Naive B cell (primary cell): ENCODE measurements at regions not wholly inside any gene's neighbourhood (a gene's known extent, or its start where the extent isn't known, plus 50 kb on each side); places are given as distances from the start of the nearest gene placed in this dataset.

Experiments
- ATAC-seq, 2 donors: fragments of 150-1000 bp; cut with Tn5 transposase; 2 replicates each; pipeline ENCODE4 v1.10.0; 2021; ENCODE audit warnings: low read depth in 2 of 2, mild to moderate bottlenecking in 2 of 2, moderate library complexity in 2 of 2
- DNase-seq: peaks from one replicate; pipeline ENCODE4 v3.0.0; 2022
- H3K27ac Mint-ChIP-seq, 6 donors: one replicate each; pipeline ENCODE4 v1.8.0; 2020 to 2022; ENCODE audit warnings: mild to moderate bottlenecking in 6 of 6, mixed read lengths in 6 of 6, moderate library complexity in 5 of 6, inconsistent platforms in 2 of 6
- H3K27me3 Mint-ChIP-seq, 3 donors: one replicate each; pipeline ENCODE4 v1.8.0; 2021 to 2022; ENCODE audit warnings: mixed read lengths in 3 of 3, mild to moderate bottlenecking in 1 of 3
- H3K36me3 Mint-ChIP-seq, 2 donors: one replicate each; pipeline ENCODE4 v1.8.0; 2020 to 2022; ENCODE audit warnings: mixed read lengths in 2 of 2, inconsistent platforms in 1 of 2, mild to moderate bottlenecking in 1 of 2
- H3K4me1 Mint-ChIP-seq, 3 donors: one replicate each; pipeline ENCODE4 v1.8.0; 2020 to 2022; ENCODE audit warnings: mixed read lengths in 3 of 3, inconsistent platforms in 1 of 3, mild to moderate bottlenecking in 1 of 3, moderate library complexity in 1 of 3
- H3K4me3 Mint-ChIP-seq, 8 donors: one replicate each; pipeline ENCODE4 v1.8.0; 2020 to 2022; ENCODE audit warnings: mild to moderate bottlenecking in 8 of 8, mixed read lengths in 8 of 8, moderate library complexity in 8 of 8, inconsistent platforms in 2 of 8
- H3K9me3 Mint-ChIP-seq, 7 donors: one replicate each; pipeline ENCODE4 v1.8.0; 2020 to 2022; ENCODE audit warnings: mixed read lengths in 7 of 7, mild to moderate bottlenecking in 5 of 7, inconsistent platforms in 2 of 7, moderate library complexity in 1 of 7

DNA sequence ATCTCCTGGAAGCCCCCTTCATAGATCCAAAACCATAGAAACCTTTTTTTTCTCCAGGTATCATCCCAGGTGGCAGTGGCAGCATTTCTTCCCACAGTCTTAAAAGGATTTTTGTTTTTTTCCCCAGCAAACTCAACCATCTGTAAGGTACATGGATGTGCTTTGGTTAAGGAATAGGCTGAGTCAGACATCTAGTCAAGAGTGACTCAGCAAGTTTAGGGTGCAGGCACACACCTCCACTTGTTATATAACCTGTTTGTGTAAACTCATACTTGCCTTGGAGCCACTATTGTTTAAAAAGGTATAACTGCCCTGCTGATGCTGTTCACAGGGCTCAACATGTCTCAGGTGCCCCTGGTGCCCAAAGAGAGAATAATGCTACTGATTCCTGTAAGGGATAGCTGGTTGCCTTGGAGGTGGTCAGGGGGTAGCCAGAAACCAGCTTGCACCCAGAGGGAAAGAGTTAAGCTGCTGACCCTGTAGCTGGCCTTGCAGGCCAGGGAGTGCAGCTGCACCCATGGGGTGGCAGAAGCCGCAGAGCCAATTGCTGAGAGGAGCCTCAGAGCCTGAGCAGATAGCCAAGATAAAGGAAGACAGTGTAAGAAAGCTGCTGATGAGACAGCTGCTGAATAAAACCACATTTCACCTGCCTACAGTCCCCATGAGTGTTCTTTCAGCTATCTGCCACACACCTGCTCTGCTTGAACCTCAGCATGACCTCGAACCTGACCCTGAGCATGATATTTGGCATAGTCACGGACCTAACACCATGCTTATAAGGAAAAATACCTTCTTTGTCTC lies 1726.1 kb upstream of the RAG2 start:
- Mint-ChIP-seq H3K27ac (no peak overlapping the region), H3K27me3 (no peaks in the 10 kb centered on the region), H3K9me3 (peaks cover 0 to 14% (median 3%) of the 10 kb centered on the region in 7 donors), H3K4me3 (no peak overlapping the region), H3K36me3 (no peaks in the 10 kb centered on the region), H3K4me1 (no peaks in the 10 kb centered on the region)
- DNase-seq (no peak), ATAC-seq (no peak)

GRCh38 chr11:38315151-38315550 lies 1717.1 kb upstream of the RAG2 start:
- no peaks in the 10 kb centered on the region for H3K4me1 Mint-ChIP-seq

DNA sequence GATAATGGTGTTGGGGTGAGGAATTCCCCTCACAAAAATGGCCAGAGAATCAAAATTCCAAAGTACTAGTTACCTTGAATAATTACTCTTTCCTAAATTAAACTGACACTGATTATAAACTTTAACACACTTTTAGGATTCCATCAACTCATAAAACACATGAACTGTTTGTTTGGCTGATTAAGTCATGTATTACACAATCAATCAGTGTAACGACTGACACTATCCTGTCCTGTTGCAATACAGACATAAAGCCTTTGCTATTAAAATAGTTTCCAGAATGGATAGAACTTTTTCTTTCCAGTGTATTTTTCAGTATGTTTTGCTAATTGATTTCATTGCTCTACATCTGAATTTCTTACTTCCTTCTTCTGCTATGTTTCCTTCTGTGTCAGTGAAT lies 1709.4 kb upstream of the RAG2 start:
- no peak for ATAC-seq
- Mint-ChIP-seq H3K4me1 (no peaks in the 10 kb centered on the region), H3K4me3 (no peak overlapping the region), H3K27me3 (no peaks in the 10 kb centered on the region), H3K9me3 (peaks cover 0 to 5% (median 0%) of the 10 kb centered on the region in 7 donors), H3K27ac (no peak overlapping the region), H3K36me3 (no peaks in the 10 kb centered on the region)
- no peak for DNase-seq

More at GRCh38 chr11:38315151-38315550, 1717.1 kb upstream of the RAG2 start:
- Mint-ChIP-seq H3K27me3 (no peaks in the 10 kb centered on the region), H3K9me3 (peaks cover 3 to 19% (median 7%) of the 10 kb centered on the region in 7 donors), H3K27ac (no peak overlapping the region), H3K4me3 (no peak overlapping the region), H3K36me3 (no peaks in the 10 kb centered on the region)
- no peak for ATAC-seq
- no peak for DNase-seq

DNA sequence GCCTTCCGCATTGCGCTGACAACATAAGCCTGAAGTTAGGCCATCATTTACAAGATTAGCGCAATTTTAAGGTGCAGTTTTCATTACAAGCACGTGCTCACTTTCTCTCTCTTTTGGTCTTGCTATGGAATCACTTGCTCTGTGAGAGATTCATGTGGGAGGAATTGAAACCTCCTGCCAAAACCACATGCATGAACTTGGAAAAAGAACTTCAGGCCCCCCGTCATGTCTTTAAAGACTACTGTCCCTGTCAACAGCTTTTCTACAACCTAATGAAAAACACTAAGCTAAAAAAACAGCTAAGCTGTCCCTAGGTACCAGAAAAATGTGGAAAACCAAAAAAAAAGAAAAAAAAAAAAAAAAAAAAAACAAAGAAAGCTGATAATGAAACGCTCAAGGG lies 1707.6 kb upstream of the RAG2 start:
- Mint-ChIP-seq H3K27me3 (no peaks in the 10 kb centered on the region), H3K4me3 (no peak overlapping the region), H3K9me3 (peaks cover 0 to 9% (median 2%) of the 10 kb centered on the region in 7 donors), H3K36me3 (no peaks in the 10 kb centered on the region), H3K4me1 (no peaks in the 10 kb centered on the region), H3K27ac (no peak overlapping the region)
- no peak for ATAC-seq
- no peak for DNase-seq

GRCh38 chr11:38304926-38305325 lies 1706.9 kb upstream of the RAG2 start:
- ATAC-seq, result no peak
- H3K27ac Mint-ChIP-seq, result no peak overlapping the region
- H3K4me1 Mint-ChIP-seq, result no peaks in the 10 kb centered on the region
- peaks cover 0 to 9% (median 2%) of the 10 kb centered on the region in 7 donors for H3K9me3 Mint-ChIP-seq
- no peak overlapping the region for H3K4me3 Mint-ChIP-seq
- DNase-seq, result no peak
- no peaks in the 10 kb centered on the region for H3K27me3 Mint-ChIP-seq
- no peaks in the 10 kb centered on the region for H3K36me3 Mint-ChIP-seq

DNA sequence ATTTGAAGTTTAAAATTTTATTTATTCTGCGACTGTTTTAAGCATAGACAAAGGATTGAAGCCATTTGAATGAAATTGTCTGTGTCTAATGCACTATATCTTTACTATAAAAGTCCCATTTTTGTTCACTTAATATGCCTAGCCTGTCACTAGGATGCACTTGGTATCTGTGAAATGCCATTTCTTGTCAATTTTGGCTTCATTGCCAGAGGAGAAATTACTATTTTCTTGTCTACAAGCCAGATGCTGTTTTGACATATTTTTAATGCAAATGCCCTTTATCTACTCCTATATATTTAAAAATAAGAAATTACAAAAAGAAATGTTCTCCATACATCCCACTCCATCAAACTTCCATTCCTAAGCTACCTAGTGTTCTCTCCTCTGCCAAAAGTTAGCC lies 1704.5 kb upstream of the RAG2 start:
- no peaks in the 10 kb centered on the region for H3K36me3 Mint-ChIP-seq
- no peak overlapping the region for H3K27ac Mint-ChIP-seq
- DNase-seq (no peak), ATAC-seq (no peak)
- peaks cover 0 to 9% (median 2%) of the 10 kb centered on the region in 7 donors for H3K9me3 Mint-ChIP-seq
- no peaks in the 10 kb centered on the region for H3K27me3 Mint-ChIP-seq
- H3K4me3 Mint-ChIP-seq, result no peak overlapping the region
- no peaks in the 10 kb centered on the region for H3K4me1 Mint-ChIP-seq

DNA sequence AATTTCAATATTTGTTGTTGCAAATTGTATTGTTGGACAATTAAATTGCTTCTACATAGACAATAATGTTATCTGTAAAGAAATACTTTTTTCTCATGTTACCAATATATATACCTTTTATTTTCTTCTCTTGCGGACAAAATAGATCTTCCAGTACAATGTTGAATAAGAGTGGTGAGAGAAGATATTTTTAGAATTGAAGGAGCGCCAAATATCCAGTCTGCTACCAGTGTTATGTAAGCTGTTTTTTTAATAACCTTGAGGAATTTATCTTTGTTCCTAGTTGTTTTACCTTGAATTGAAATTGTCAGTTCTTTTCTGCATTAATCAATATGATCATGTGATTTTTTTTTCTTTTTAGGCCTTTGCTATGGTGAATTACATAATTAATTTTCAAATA lies 1702.5 kb upstream of the RAG2 start:
- Mint-ChIP-seq H3K4me1 (no peaks in the 10 kb centered on the region), H3K9me3 (peaks cover 3 to 10% (median 5%) of the 10 kb centered on the region in 7 donors), H3K4me3 (no peak overlapping the region), H3K27ac (no peak overlapping the region), H3K36me3 (no peaks in the 10 kb centered on the region), H3K27me3 (no peaks in the 10 kb centered on the region)
- no peak for DNase-seq
- ATAC-seq, result no peak

DNA sequence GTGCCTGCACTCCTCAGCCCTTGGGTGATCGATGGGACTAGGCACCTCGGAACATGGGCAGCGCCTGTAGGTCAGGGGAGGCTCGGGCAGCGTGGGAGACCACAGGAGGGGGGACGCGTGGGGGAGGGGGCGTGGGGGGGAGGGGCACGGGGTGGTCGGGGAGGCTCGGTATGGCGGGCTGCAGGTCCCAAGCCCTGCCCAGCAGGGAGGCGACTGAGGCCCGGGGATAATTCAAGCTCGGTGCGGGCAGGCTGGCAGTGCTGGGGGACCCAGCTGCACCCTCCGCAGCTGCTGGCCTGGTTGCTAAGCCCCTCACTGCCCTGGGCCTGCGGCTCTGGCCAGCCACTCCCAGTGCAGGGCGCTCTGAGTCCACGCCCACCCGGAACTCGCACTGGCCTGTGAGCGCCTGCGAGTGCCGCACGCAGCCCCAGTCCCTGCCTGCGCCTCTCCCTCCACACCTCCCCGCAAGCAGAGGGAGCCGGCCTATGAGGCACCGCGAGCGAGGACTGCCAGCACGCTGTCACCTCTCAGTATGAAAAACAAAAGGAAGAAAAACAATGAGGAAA lies 1698.3 kb upstream of the RAG2 start:
- Mint-ChIP-seq H3K27ac (no peak overlapping the region), H3K4me1 (no peaks in the 10 kb centered on the region), H3K4me3 (no peak overlapping the region), H3K9me3 (peaks cover 3 to 10% (median 7%) of the 10 kb centered on the region in 7 donors), H3K36me3 (no peaks in the 10 kb centered on the region), H3K27me3 (no peaks in the 10 kb centered on the region)
- DNase-seq (no peak), ATAC-seq (no peak)

- H3K27ac Mint-ChIP-seq, result no peak overlapping the region
- DNase-seq, result no peak
- peaks cover 0 to 6% (median 2%) of the 10 kb centered on the region in 7 donors for H3K9me3 Mint-ChIP-seq
- no peak for ATAC-seq
- H3K27me3 Mint-ChIP-seq, result no peaks in the 10 kb centered on the region
- H3K4me1 Mint-ChIP-seq, result no peaks in the 10 kb centered on the region
- H3K36me3 Mint-ChIP-seq, result no peaks in the 10 kb centered on the region
- no peak overlapping the region for H3K4me3 Mint-ChIP-seq
These were observed 1684.7 kb upstream of the RAG2 start for GRCh38 chr11:38282718-38283117.

- peaks cover 0 to 4% (median 2%) of the 10 kb centered on the region in 7 donors for H3K9me3 Mint-ChIP-seq
- no peak overlapping the region for H3K4me3 Mint-ChIP-seq
- no peaks in the 10 kb centered on the region for H3K4me1 Mint-ChIP-seq
- DNase-seq, result no peak
- no peak overlapping the region for H3K27ac Mint-ChIP-seq
- H3K36me3 Mint-ChIP-seq, result no peaks in the 10 kb centered on the region
- no peak for ATAC-seq
- no peaks in the 10 kb centered on the region for H3K27me3 Mint-ChIP-seq
These were observed 1680.6 kb upstream of the RAG2 start for GRCh38 chr11:38278457-38279141.

- H3K4me3 Mint-ChIP-seq, result no peak overlapping the region
- H3K4me1 Mint-ChIP-seq, result no peaks in the 10 kb centered on the region
- H3K27ac Mint-ChIP-seq, result no peak overlapping the region
- DNase-seq (no peak), ATAC-seq (no peak)
- H3K9me3 Mint-ChIP-seq, result peaks cover 0 to 8% (median 4%) of the 10 kb centered on the region in 7 donors
- H3K27me3 Mint-ChIP-seq, result no peaks in the 10 kb centered on the region
- H3K36me3 Mint-ChIP-seq, result no peaks in the 10 kb centered on the region
These were observed 1676.0 kb upstream of the RAG2 start for GRCh38 chr11:38274031-38274430.

DNA sequence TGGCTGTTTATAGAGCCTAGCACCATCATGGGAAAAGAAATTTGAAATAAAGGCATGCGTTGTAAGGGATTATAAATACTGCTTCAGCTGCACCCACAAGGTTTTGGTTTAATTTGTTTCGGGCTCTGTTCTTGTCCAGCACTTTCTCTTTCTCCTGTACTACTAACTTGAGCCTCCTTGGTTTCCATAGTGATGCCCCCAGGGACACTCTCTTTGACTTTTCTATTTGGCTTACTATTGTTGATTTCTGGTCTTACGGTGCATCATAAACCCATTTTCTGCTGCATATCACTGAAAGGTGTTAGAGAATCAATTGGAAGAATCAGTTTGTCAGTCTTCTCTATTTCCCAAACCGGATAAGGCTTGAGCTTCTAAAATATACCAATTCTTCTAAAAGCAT lies 1674.3 kb upstream of the RAG2 start:
- DNase-seq, result no peak
- Mint-ChIP-seq H3K27me3 (no peaks in the 10 kb centered on the region), H3K9me3 (peaks cover 0 to 11% (median 4%) of the 10 kb centered on the region in 7 donors), H3K36me3 (no peaks in the 10 kb centered on the region), H3K4me3 (no peak overlapping the region), H3K4me1 (no peaks in the 10 kb centered on the region), H3K27ac (no peak overlapping the region)
- ATAC-seq, result no peak

GRCh38 chr11:38266691-38267090 lies 1668.7 kb upstream of the RAG2 start:
- Mint-ChIP-seq H3K27ac (peak overlapping the region in 1 of 6 donors; percentile 21), H3K9me3 (peaks cover 0 to 10% (median 2%) of the 10 kb centered on the region in 7 donors), H3K36me3 (no peaks in the 10 kb centered on the region), H3K4me1 (no peaks in the 10 kb centered on the region), H3K27me3 (no peaks in the 10 kb centered on the region), H3K4me3 (no peak overlapping the region)
- ATAC-seq, result no peak
- DNase-seq, result no peak

DNA sequence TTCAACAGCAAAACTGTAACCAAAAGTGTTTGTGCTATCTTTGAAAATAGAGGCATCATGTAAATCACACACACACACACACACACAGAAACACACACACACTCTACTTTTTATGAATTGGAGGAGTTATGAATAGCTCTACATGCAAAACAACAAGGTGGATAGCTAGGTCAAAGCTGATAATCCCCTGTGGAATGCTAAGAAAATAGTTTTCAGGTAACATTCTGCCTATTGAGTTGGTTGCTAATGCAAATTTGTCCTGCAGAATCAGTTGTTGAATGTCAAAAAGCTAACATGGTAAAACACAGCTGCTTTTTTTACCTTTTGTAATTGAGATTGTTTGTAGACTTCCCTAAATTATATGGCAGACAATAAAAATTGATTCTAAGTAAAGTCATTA lies 1658.4 kb upstream of the RAG2 start:
- Mint-ChIP-seq H3K4me3 (no peak overlapping the region), H3K4me1 (no peaks in the 10 kb centered on the region), H3K9me3 (peaks cover 0 to 5% (median 0%) of the 10 kb centered on the region in 7 donors), H3K27ac (no peak overlapping the region), H3K36me3 (no peaks in the 10 kb centered on the region), H3K27me3 (no peaks in the 10 kb centered on the region)
- no peak for DNase-seq
- ATAC-seq, result no peak
